HCT116 (cell line): ENCODE measurements at regions not wholly inside any gene's neighbourhood (a gene's known extent, or its start where the extent isn't known, plus 50 kb on each side); places are given as distances from the start of the nearest gene placed in this dataset.

Experiments used
- ATAC-seq: fragments of 200-7000 bp; cut with Tn5 transposase; 2 replicates; pipeline ENCODE4 v1.9.1; 2020; ENCODE audit warnings: mild to moderate bottlenecking, moderate library complexity
- BruUV-seq: library from RNA; stranded (reverse); fragments of 400-500 nt; replicated peaks from 2 replicates; lab custom pipeline; 2021; lab: Mats Ljungman, UMichigan
- CTCF ChIA-PET: fragments of 300-600 bp; sonication (Branson Sonifier 250); formaldehyde crosslinking; loops from one replicate; lab custom pipeline; 2021; ENCODE audit warnings: antibody characterized with exemption; lab: Charles Lee
- POLR2A ChIA-PET: fragments of 300-600, 350-600 bp; sonication (Branson Sonifier 250); formaldehyde crosslinking; loops from one replicate; lab custom pipeline; 2021; ENCODE audit warnings: antibody characterized with exemption; lab: Charles Lee
- RAD21 ChIA-PET, 2 experiments: fragments of 300-600 bp; sonication (Branson Sonifier 250); formaldehyde crosslinking; loops; one replicate each; lab custom pipeline; 2023; ENCODE audit warnings: low total read pairs in 2 of 2; ENCODE audit not compliant: uncharacterized antibody in 2 of 2, unreplicated experiment in 2 of 2, low non-redundant PET in 1 of 2; lab: Charles Lee
- DNase-seq: peaks from one replicate; pipeline ENCODE4 v3.0.0-alpha.2; 2010; ENCODE audit warnings: low read depth, low spot score
- H2AFZ ChIP-seq: fragments of 200-600 bp; shearing (Covaris generic), sonication (generic); 2 replicates; pipeline ENCODE4 v1.6.1; 2017; ENCODE audit warnings: low read depth, mixed run types, mixed read lengths, antibody characterized with exemption, low read length; ENCODE audit not compliant: poor library complexity, severe bottlenecking
- H3K27ac ChIP-seq: 2 replicates; pipeline ENCODE4 v1.5.1; 2012; ENCODE audit warnings: low read depth, low read length
- H3K27me3 ChIP-seq: fragments of 200-600 bp; sonication (generic); 2 replicates; pipeline ENCODE4 v1.6.1; 2016; ENCODE audit warnings: mixed run types, low read length, mixed read lengths; ENCODE audit not compliant: insufficient read depth
- H3K36me3 ChIP-seq, 2 experiments: fragments of 200-500 bp in 1 of 2; fragments of 200-600 bp in 1 of 2; sonication (Bioruptor generic) in 1 of 2; sonication (generic) in 1 of 2; 2 replicates each; pipeline versions ENCODE4 v1.5.1 to v1.6.1; 2014 to 2016; ENCODE audit warnings: low read length in 2 of 2, inconsistent platforms in 1 of 2, mixed read lengths in 1 of 2, mixed run types in 1 of 2; ENCODE audit not compliant: insufficient read depth in 2 of 2, control insufficient read depth in 1 of 2
- H3K4me1 ChIP-seq, 2 experiments: fragments of 200-600 bp in 1 of 2; sonication (generic) in 1 of 2; 2 replicates each; pipeline versions ENCODE4 v1.5.1 to v1.6.1; 2012 to 2017; ENCODE audit warnings: low read length in 2 of 2, inconsistent platforms in 1 of 2, mild to moderate bottlenecking in 1 of 2, mixed read lengths in 1 of 2, mixed run types in 1 of 2, moderate library complexity in 1 of 2; ENCODE audit not compliant: insufficient read depth in 2 of 2, control insufficient read depth in 1 of 2
- H3K4me2 ChIP-seq: fragments of 200-600 bp; sonication (generic); 2 replicates; pipeline ENCODE4 v1.6.1; 2017; ENCODE audit warnings: mixed run types, low read length, mixed read lengths
- H3K4me3 ChIP-seq, 2 experiments: fragments of 200-600 bp in 1 of 2; sonication (generic) in 1 of 2; replicated peaks in 1 of 2; 2 replicates each; pipeline ENCODE4 v1.5.1; 2011 to 2016; ENCODE audit warnings: low read length in 2 of 2, control low read depth in 1 of 2, low read depth in 1 of 2, mild to moderate bottlenecking in 1 of 2, mixed read lengths in 1 of 2, mixed run types in 1 of 2
- H3K79me2 ChIP-seq: fragments of 200-600 bp; sonication (generic); 2 replicates; pipeline ENCODE4 v1.6.1; 2017; ENCODE audit warnings: mild to moderate bottlenecking, mixed run types, low read length, moderate library complexity, mixed read lengths; ENCODE audit not compliant: insufficient read depth
- H3K9ac ChIP-seq: fragments of 200-600 bp; sonication (generic); 2 replicates; pipeline ENCODE4 v1.6.1; 2016; ENCODE audit warnings: low read length, mixed read lengths
- H3K9me2 ChIP-seq: fragments of 200-600 bp; sonication (generic), shearing (Covaris generic); 2 replicates; pipeline ENCODE4 v1.6.1; 2017; ENCODE audit warnings: mixed run types, mild to moderate bottlenecking, moderate library complexity; ENCODE audit not compliant: insufficient read depth
- H3K9me3 ChIP-seq, 2 experiments: fragments of 200-500 bp in 1 of 2; fragments of 200-600 bp in 1 of 2; sonication (Bioruptor generic) in 1 of 2; sonication (generic) in 1 of 2; 2 replicates each; pipeline ENCODE4 v1.6.1; 2014 to 2017; ENCODE audit warnings: low read length in 2 of 2, mixed read lengths in 2 of 2, inconsistent platforms in 1 of 2, low read depth in 1 of 2, mild to moderate bottlenecking in 1 of 2, mixed run types in 1 of 2, moderate library complexity in 1 of 2; ENCODE audit not compliant: control insufficient read depth in 1 of 2, insufficient read depth in 1 of 2
- H4K20me1 ChIP-seq: fragments of 200-600 bp; sonication (generic), shearing (Covaris generic); 2 replicates; pipeline ENCODE4 v1.6.1; 2017; ENCODE audit warnings: mixed run types, mild to moderate bottlenecking, moderate library complexity; ENCODE audit not compliant: insufficient read depth
- ATF3 ChIP-seq: IDR thresholded peaks from 2 replicates; pipeline ENCODE4 v1.6.1; 2012
- CBX3 ChIP-seq: IDR thresholded peaks from 2 replicates; pipeline ENCODE4 v1.6.1; 2012; ENCODE audit warnings: low read depth
- CTCF ChIP-seq, 3 experiments: fragments of 200-600 bp in 1 of 3; sonication (generic) in 1 of 3; IDR thresholded peaks in 2 of 3; conservative IDR thresholded peaks in 1 of 3; 2 replicates each; pipeline ENCODE4 v1.5.1; 2012 to 2017; ENCODE audit warnings: low read depth in 2 of 3, low read length in 2 of 3, antibody characterized with exemption in 1 of 3, borderline replicate concordance in 1 of 3, control low read depth in 1 of 3, mild to moderate bottlenecking in 1 of 3, mixed read lengths in 1 of 3, mixed run types in 1 of 3, moderate library complexity in 1 of 3; ENCODE audit not compliant: insufficient read depth in 1 of 3
- EGR1 ChIP-seq: IDR thresholded peaks from 2 replicates; pipeline ENCODE4 v1.6.1; 2012; ENCODE audit warnings: low read depth
- ELF1 ChIP-seq: IDR thresholded peaks from 2 replicates; pipeline ENCODE4 v1.6.1; 2012; ENCODE audit warnings: low read depth, borderline replicate concordance
- EZH2phosphoT487 ChIP-seq: fragments of 200-600 bp; IDR thresholded peaks from 2 replicates; pipeline ENCODE4 v1.6.1; 2018; ENCODE audit warnings: antibody characterized with exemption, borderline replicate concordance
- FOSL1 ChIP-seq: IDR thresholded peaks from 2 replicates; pipeline ENCODE4 v1.6.1; 2012; ENCODE audit warnings: low read depth
- JUND ChIP-seq: IDR thresholded peaks from 2 replicates; pipeline ENCODE4 v1.6.1; 2012
- POLR2A ChIP-seq: IDR thresholded peaks from 2 replicates; pipeline ENCODE4 v1.7.0; 2011; ENCODE audit warnings: borderline replicate concordance; ENCODE audit not compliant: insufficient read depth, insufficient read length; ENCODE audit errors: extremely low read depth
- RAD21 ChIP-seq: IDR thresholded peaks from 2 replicates; pipeline ENCODE4 v1.6.1; 2012; ENCODE audit warnings: low read depth, mild to moderate bottlenecking
- REST ChIP-seq: IDR thresholded peaks from 2 replicates; pipeline ENCODE4 v1.6.1; 2012; ENCODE audit warnings: low read depth
- SIN3A ChIP-seq: IDR thresholded peaks from 2 replicates; pipeline ENCODE4 v1.6.1; 2012; ENCODE audit warnings: low read depth
- TCF7L2 ChIP-seq: IDR thresholded peaks from 2 replicates; pipeline ENCODE4 v1.7.0; 2011; ENCODE audit warnings: borderline replicate concordance, inconsistent platforms; ENCODE audit not compliant: insufficient read depth, insufficient read length; ENCODE audit errors: extremely low read depth
- YY1 ChIP-seq: IDR thresholded peaks from 2 replicates; pipeline ENCODE4 v1.6.1; 2011; ENCODE audit warnings: low read length, low read depth, moderate library complexity, mild to moderate bottlenecking; ENCODE audit not compliant: insufficient replicate concordance; ENCODE audit errors: extremely low read depth
- ZFX ChIP-seq: fragments of 450-650 bp; IDR thresholded peaks from 2 replicates; pipeline ENCODE4 v1.6.1; 2017
- ZNF274 ChIP-seq: fragments of 200-500 bp; sonication (Bioruptor generic); IDR thresholded peaks from 2 replicates; pipeline ENCODE4 v1.6.1; 2014; ENCODE audit warnings: mild to moderate bottlenecking, low read depth, low read length, inconsistent platforms
- intact Hi-C: fragments of 100-400 bp; cut with micrococcal nuclease; formaldehyde crosslinking; loops from 2 replicates; pipeline ENCODE4 v1.10.0; 2022

- Histone ChIP-seq H3K36me3 (no peaks in the 10 kb centered on the region), H3K27ac (no peak overlapping the region), H4K20me1 (no peaks in the 10 kb centered on the region), H3K9ac (no peak overlapping the region), H2AFZ (no peak overlapping the region), H3K27me3 (no peaks in the 10 kb centered on the region), H3K4me3 (no peak overlapping the region), H3K4me2 (no peak overlapping the region), H3K9me2 (no peaks in the 10 kb centered on the region), H3K4me1 (peaks cover 8 to 12% of the 10 kb centered on the region in 2 experiments), H3K79me2 (no peaks in the 10 kb centered on the region), H3K9me3 (no peaks in the 10 kb centered on the region)
- intact Hi-C loops: loop anchor here (10.0 kb wide), 1 partner anchor 404 kb away; no protein-coding TSS in a partner anchor
- no peak for TF ChIP-seq POLR2A
- no peak for TF ChIP-seq ATF3
- TF ChIP-seq YY1: no peak
- TF ChIP-seq CTCF (IDR thresholded peaks at IDR 0.05 in 2 of 3, conservative IDR thresholded peaks at IDR 0.05 in 1 of 3; ENCODE audit: borderline replicate concordance in 1 of 3, insufficient read depth in 1 of 3, low read depth in 2 of 3, low read length in 2 of 3): no peak
- ChIA-PET CTCF (no interaction called here), POLR2A (no interaction called here), RAD21 (no interaction called here)
- no peak for ATAC-seq
- BruUV-seq: no TSS peak
- DNase-seq: no peak
These were observed 482.2 kb upstream of the SOX9 start for GRCh38 chr17:71638668-71639067.

GRCh38 chr17:71639865-71640264 is 481.0 kb upstream of the SOX9 start:
- POLR2A ChIA-PET: no interaction called here
- BruUV-seq: no TSS peak
- ATAC-seq: no peak
- no peaks in the 10 kb centered on the region for H3K36me3 ChIP-seq
- no peak overlapping the region for H2AFZ ChIP-seq
- H3K4me2 ChIP-seq: no peak overlapping the region
- no peaks in the 10 kb centered on the region for H3K9me3 ChIP-seq
- H3K4me3 ChIP-seq: no peak overlapping the region
- no peaks in the 10 kb centered on the region for H3K9me2 ChIP-seq
- H3K79me2 ChIP-seq: no peaks in the 10 kb centered on the region
- CTCF ChIA-PET: no interaction called here
- H3K4me1 ChIP-seq: peaks cover 0 to under 1% of the 10 kb centered on the region in 2 experiments; a peak in 2 of 4 replicates
- no peak overlapping the region for H3K27ac ChIP-seq
- no peak for DNase-seq
- H3K27me3 ChIP-seq: no peaks in the 10 kb centered on the region
- no peaks in the 10 kb centered on the region for H4K20me1 ChIP-seq
- no peak overlapping the region for H3K9ac ChIP-seq
- RAD21 ChIA-PET: no interaction called here
- intact Hi-C loops: loop anchor here (10.0 kb wide), 1 partner anchor 405 kb away; no protein-coding TSS in a partner anchor
- TF ChIP-seq EZH2phosphoT487 (no peak), ATF3 (no peak), CBX3 (no peak), RAD21 (no peak), ELF1 (no peak), SIN3A (no peak), JUND (no peak), ZNF274 (no peak), TCF7L2 (no peak), FOSL1 (no peak), EGR1 (no peak), REST (no peak), ZFX (no peak)
